ENCODE measurements at regions not wholly inside any gene's neighbourhood (a gene's known extent, or its start where the extent isn't known, plus 50 kb on each side); places are given as distances from the start of the nearest gene placed in this dataset.
"Not testable (repeated sequence)": the region's sequence is repeated elsewhere in the genome, so short reads cannot be mapped to it uniquely, and the experiment has no call there.

GRCh38 chr16:65376601-65377000 lies 254.7 kb upstream of the CDH11 start:
- FAIRE-seq = no peak
- DNase-seq (ENCODE audit: insufficient read length, low spot score) = no peak

DNA sequence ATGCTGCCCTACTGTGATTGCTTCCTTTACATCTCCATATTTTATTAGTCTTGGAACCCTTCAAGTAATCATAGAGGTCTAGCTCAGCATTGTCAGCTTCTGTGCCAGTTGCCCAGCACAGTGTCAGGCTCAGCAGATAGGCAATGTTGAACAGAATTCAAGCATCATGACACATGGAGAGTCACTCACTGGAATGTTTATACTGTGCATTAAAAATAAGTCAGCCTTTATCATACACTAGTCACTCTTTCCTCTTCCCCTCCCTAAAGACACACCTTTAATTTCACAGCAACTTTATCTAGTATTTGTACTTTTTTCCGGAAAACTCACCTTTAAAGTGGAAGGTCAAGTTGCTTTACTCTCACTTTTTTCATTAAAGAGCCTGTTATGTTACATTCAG lies 253.8 kb upstream of the CDH11 start:
- FAIRE-seq = no peak
- DNase-seq (ENCODE audit: insufficient read length, low spot score) = no peak

GRCh38 chr16:65373097-65373496 lies 251.2 kb upstream of the CDH11 start:
- DNase-seq (ENCODE audit: insufficient read length, low spot score) = no peak
- FAIRE-seq = no peak

DNA sequence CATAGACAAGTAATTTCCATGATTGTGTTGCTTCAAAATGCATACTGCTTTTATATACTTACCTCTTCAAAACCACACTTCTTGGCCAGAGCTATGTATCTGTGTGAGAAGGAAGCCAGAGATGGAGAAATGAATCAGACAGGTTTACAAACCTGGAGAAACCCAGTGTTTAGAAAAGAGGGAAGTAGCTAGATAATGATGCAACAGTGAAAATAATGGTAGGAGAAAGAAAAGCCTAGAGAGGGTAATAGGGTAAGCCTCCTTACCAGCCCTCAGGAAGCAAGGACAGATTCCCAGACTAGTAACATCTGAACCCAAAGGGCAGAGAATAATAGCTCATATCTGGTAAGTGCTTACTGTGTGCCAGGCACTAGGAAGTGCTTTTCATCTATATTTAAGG lies 250.3 kb upstream of the CDH11 start:
- FAIRE-seq (no peak), DNase-seq (ENCODE audit: insufficient read length, low spot score) (no peak)

- no peak for DNase-seq (ENCODE audit: insufficient read length, low spot score)
- no peak for FAIRE-seq
Observed at GRCh38 chr16:65365732-65366715, 244.2 kb upstream of the CDH11 start.

GRCh38 chr16:65356721-65357120 lies 234.9 kb upstream of the CDH11 start:
- FAIRE-seq; DNase-seq (ENCODE audit: insufficient read length, low spot score): not testable (repeated sequence)

- FAIRE-seq = no peak
Observed at GRCh38 chr16:65355706-65356105, 233.8 kb upstream of the CDH11 start.

DNA sequence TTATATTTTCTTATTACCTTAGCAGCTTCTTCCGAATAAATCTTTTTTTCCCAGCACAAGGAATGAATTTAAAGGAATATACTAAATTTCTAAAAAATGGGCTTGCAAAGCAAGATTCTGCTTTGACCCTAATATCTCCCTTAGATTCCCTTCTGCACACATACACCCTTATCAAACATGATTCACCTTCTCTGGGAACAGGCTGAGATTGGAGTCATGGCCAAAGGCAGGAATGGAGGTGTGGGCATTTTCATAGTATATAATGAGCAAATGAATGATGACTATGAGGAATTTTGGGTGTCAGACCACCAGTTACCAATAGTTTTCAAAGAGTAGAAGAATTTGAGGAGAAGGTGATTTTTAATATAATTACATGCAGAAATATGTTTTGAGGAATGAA lies 231.3 kb upstream of the CDH11 start:
- FAIRE-seq (no peak), DNase-seq (ENCODE audit: insufficient read length, low spot score) (no peak)

More at GRCh38 chr16:65355706-65356105, 233.8 kb upstream of the CDH11 start:
- no peak for DNase-seq (ENCODE audit: insufficient read length, low spot score)

DNA sequence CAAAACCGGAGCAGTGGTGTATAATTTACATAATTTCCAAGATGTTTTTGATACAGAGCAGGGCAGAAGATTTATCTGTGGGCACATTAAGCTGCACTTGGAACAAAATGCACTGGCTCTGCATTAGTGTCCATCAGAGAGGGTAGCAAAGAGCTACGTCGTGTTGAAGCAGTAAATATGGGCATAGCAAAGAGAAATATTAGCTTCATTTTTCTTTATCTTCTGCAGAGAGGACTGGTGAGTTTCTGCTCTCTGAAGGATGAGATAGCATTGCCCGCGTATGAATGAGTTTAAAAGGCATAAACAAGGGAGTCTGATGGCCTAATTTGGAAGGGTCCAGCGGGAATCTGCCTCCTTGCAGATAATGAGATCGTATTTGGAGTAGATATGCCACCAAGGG lies 227.8 kb upstream of the CDH11 start:
- no peak for FAIRE-seq
- no peak for DNase-seq (ENCODE audit: insufficient read length, low spot score)

- FAIRE-seq = no peak
- no peak for DNase-seq (ENCODE audit: insufficient read length, low spot score)
Observed at GRCh38 chr16:65343556-65343955, 221.7 kb upstream of the CDH11 start.

DNA sequence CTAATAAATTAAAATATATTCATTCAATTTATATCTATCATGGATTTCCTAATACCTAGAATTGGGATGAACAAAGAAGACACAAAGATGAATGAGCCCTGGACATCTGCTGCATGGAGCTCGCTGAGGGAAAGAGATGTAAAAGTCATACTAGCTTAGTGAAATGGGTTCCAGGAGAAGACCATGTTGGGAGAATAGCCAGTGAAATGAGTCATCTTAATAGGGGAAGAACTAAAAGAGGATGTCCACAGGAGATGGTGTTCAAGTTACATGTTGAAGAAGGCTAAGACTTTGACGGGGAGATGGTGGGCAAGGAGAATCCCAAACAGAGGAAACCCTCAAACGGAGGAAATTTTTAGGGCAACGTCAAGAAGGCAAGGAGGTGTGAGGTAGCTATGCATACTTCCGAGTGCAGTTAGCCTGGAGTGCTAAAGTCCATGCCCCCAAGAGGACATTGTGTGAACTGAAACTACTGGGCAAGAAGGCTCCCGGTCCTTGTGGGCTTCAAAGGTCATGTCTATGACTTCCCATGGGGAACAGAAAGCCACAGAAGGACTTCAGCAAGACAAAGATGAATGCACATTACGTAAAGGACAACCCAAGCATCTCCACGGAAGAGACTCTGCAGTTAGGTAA lies 220.5 kb upstream of the CDH11 start:
- DNase-seq (ENCODE audit: insufficient read length, low spot score) (no peak), FAIRE-seq (no peak)

DNA sequence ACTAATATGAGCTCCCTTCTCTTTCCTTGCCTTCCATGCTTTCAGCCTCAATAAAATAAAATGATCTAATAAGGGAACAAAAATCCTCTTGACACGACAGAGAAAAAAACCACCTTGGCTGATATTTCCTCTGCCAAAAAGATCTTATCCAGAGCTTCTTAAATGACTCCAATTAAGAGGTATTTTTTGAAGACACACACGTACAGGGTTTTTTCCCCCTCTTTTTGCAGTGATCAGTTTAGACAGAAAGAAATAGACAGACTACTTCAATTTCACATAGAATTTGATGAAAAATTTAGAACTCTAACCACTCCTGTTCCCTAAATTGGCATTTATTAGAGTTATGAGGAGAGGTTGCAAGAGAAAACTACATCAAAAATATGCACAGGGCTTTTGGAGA lies 217.2 kb upstream of the CDH11 start:
- no peak for FAIRE-seq
- no peak for DNase-seq (ENCODE audit: insufficient read length, low spot score)

DNA sequence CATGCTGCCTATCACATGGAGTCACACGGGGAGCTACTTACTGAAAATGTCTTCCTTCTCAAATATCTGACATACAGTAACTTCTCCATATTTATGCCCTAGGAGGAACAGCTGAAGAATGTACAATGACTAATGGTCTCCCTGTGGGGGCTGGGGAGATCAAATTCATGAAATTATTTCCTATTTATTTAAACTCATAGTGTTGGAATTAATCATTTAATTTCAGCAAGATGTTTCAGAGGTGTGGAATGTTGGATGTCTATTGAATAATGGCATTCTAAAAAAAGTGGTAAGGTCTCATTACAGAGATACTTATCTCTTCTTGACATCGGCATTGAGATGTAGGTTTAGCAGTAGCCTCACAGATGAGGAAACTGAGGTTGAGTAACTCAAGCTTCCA lies 214.3 kb upstream of the CDH11 start:
- no peak for DNase-seq (ENCODE audit: insufficient read length, low spot score)
- FAIRE-seq = no peak

DNA sequence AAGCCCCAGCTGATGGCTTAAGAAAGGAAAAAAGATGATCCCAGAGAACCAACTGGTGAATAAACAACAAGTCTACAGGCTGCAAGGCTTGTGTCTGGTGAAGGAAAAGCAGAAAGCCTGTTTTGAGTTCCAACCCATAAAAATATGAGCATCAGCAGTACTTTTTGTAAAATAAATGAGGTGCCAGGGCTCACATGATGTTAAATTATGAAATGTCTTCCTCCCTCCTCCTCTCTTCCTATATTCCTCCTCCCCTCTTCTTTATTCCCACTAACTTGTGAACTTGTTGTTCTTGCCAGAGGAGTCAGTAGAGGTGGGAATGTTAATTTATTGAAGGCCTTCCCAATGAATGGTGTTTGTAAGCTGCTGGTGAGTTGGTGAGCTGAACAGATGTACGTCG lies 212.2 kb upstream of the CDH11 start:
- FAIRE-seq (no peak), DNase-seq (ENCODE audit: insufficient read length, low spot score) (no peak)

GRCh38 chr16:65333283-65333682 lies 211.4 kb upstream of the CDH11 start:
- FAIRE-seq (no peak), DNase-seq (ENCODE audit: insufficient read length, low spot score) (no peak)

- no peak for DNase-seq (ENCODE audit: insufficient read length, low spot score)
- FAIRE-seq = no peak
Observed at GRCh38 chr16:65327346-65327745, 205.5 kb upstream of the CDH11 start.

DNA sequence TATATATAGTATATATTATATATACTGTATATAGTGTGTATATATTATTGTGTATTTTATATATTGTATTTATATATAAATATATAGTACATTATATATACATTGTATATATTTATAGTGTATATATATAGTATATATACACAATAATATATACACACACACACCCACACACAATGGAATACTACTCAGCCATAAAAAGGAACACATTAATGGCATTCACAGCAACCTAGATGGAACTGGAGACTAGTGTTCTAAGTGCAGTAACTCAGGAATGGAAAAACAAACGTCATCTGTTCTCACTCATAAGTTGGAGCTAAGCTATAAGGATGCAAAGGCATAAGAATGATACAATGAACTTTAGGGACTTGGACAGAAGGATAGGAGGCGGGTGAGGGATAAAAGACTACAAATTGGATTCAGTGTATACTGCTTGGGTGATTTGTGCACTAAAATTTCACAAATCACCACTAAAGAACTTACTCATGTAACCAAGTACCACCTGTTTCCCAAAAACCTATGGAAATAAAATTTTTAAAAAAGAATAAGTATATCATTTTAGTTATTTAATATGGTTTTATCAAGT lies 201.9 kb upstream of the CDH11 start:
- no peak for DNase-seq (ENCODE audit: insufficient read length, low spot score)
- no peak for FAIRE-seq

DNA sequence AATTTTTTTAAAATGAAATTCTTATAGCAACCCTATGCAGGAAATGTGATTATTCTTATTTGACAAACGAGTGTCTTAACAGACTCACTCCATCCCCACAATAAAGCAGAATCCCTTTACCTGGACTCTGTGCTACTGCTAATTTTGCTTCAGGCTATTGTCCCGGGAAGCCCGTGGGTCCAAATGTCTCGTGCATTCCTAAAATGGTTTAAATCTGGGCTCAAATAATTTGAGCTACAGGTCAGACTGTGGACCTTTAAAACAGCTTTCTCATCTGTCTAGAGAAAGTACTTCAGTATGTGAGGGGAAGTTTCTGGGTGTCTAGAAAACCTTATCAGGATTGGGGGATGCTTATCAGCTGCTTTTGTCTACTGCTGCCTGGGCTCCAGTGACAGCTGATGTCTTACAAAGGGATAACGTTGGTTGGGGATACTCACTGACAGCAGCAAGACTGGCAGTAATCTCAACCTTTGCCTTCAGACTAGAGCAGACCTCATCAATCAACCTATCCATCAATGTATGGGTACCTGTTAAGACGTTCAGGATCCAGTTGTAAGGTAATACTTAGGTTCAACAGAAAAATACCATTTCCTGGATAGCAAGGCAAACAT lies 197.9 kb upstream of the CDH11 start:
- DNase-seq (ENCODE audit: insufficient read length, low spot score) (no peak), FAIRE-seq (no peak)

GRCh38 chr16:65318590-65319257 lies 196.9 kb upstream of the CDH11 start:
- no peak for DNase-seq (ENCODE audit: insufficient read length, low spot score)
- FAIRE-seq = no peak

GRCh38 chr16:65318138-65318537 lies 196.3 kb upstream of the CDH11 start:
- DNase-seq (ENCODE audit: insufficient read length, low spot score) (no peak), FAIRE-seq (no peak)

DNA sequence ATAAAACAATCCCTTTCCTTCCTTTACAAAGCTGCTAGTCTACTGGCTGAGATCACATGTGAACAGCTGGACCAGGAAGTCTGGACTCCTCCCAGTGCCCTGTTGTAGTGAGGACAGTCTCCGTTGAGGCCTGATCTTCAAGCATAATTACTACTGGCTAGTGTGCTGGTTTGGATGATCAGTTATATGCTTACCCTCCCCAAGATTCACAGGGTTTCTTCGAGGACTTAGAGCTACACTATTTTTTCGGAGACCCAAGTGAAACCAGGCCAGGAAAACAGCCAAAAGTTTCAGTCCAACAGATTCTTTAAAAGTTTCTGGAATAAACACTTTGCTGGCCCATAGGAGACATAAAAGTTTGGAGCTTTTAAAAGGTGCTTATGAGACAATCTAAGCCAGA lies 194.9 kb upstream of the CDH11 start:
- DNase-seq (ENCODE audit: insufficient read length, low spot score) (no peak), FAIRE-seq (no peak)

Data from GM19239 (cell line).